Activated naive CD8-positive, alpha-beta T cell treated with anti-CD3 and anti-CD28 coated beads, Interleukin-2, amount 50 U/mL, for 24 hours (primary cell): ENCODE measurements at regions not wholly inside any gene's neighbourhood (a gene's known extent, or its start where the extent isn't known, plus 50 kb on each side); places are given as distances from the start of the nearest gene placed in this dataset.

Experiments
- ATAC-seq: fragments of 150-1000 bp; cut with Tn5 transposase; one replicate; pipeline ENCODE4 v1.10.0; 2021
- DNase-seq: peaks from one replicate; pipeline ENCODE4 v3.0.0; 2021
- H3K27ac Mint-ChIP-seq: one replicate; pipeline ENCODE4 v1.8.0; 2021; ENCODE audit warnings: mild to moderate bottlenecking, mixed read lengths
- H3K27me3 Mint-ChIP-seq: one replicate; pipeline ENCODE4 v1.8.0; 2021; ENCODE audit warnings: mixed read lengths
- H3K36me3 Mint-ChIP-seq: one replicate; pipeline ENCODE4 v1.8.0; 2021; ENCODE audit warnings: low read depth, mixed read lengths
- H3K4me1 Mint-ChIP-seq: one replicate; pipeline ENCODE4 v1.8.0; 2021; ENCODE audit warnings: mixed read lengths
- H3K4me3 Mint-ChIP-seq: one replicate; pipeline ENCODE4 v1.8.0; 2021; ENCODE audit warnings: mild to moderate bottlenecking, moderate library complexity, mixed read lengths
- H3K9me3 Mint-ChIP-seq: one replicate; pipeline ENCODE4 v1.8.0; 2021; ENCODE audit warnings: mixed read lengths

GRCh38 chr13:70415136-70415535 is 306.9 kb upstream of the KLHL1 start:
- Mint-ChIP-seq H3K4me3 (no peak overlapping the region), H3K27ac (no peak overlapping the region), H3K36me3 (no peaks in the 10 kb centered on the region), H3K4me1 (no peaks in the 10 kb centered on the region), H3K27me3 (no peaks in the 10 kb centered on the region), H3K9me3 (peaks cover 20% of the 10 kb centered on the region)
- ATAC-seq (no peak), DNase-seq (no peak)

- Mint-ChIP-seq H3K27me3 (no peaks in the 10 kb centered on the region), H3K4me1 (no peaks in the 10 kb centered on the region), H3K9me3 (peaks cover 8% of the 10 kb centered on the region), H3K27ac (no peak overlapping the region), H3K4me3 (no peak overlapping the region), H3K36me3 (no peaks in the 10 kb centered on the region)
- no peak for DNase-seq
- no peak for ATAC-seq
Observed at GRCh38 chr13:70408865-70409264, 300.6 kb upstream of the KLHL1 start.

GRCh38 chr13:70407486-70407885 is 299.2 kb upstream of the KLHL1 start:
- DNase-seq (no peak), ATAC-seq (no peak)
- Mint-ChIP-seq H3K36me3 (no peaks in the 10 kb centered on the region), H3K27me3 (no peaks in the 10 kb centered on the region), H3K4me3 (no peak overlapping the region), H3K27ac (no peak overlapping the region), H3K9me3 (peaks cover 8% of the 10 kb centered on the region), H3K4me1 (no peaks in the 10 kb centered on the region)

GRCh38 chr13:70405266-70405665 is 297.0 kb upstream of the KLHL1 start:
- no peak overlapping the region for H3K4me3 Mint-ChIP-seq
- no peak for DNase-seq
- no peaks in the 10 kb centered on the region for H3K36me3 Mint-ChIP-seq
- ATAC-seq: no peak
- no peaks in the 10 kb centered on the region for H3K4me1 Mint-ChIP-seq
- no peak overlapping the region for H3K27ac Mint-ChIP-seq
- H3K9me3 Mint-ChIP-seq: peaks cover 4% of the 10 kb centered on the region
- no peaks in the 10 kb centered on the region for H3K27me3 Mint-ChIP-seq

GRCh38 chr13:70394031-70394548 is 285.8 kb upstream of the KLHL1 start:
- Mint-ChIP-seq H3K27ac (no peak overlapping the region), H3K9me3 (peaks cover 7% of the 10 kb centered on the region), H3K36me3 (no peaks in the 10 kb centered on the region), H3K27me3 (no peaks in the 10 kb centered on the region), H3K4me3 (no peak overlapping the region), H3K4me1 (no peaks in the 10 kb centered on the region)
- DNase-seq (no peak), ATAC-seq (no peak)

- H3K27ac Mint-ChIP-seq: no peak overlapping the region
- H3K9me3 Mint-ChIP-seq: no peaks in the 10 kb centered on the region
- no peak for ATAC-seq
- no peak for DNase-seq
- H3K4me1 Mint-ChIP-seq: no peaks in the 10 kb centered on the region
- H3K36me3 Mint-ChIP-seq: no peaks in the 10 kb centered on the region
- no peak overlapping the region for H3K4me3 Mint-ChIP-seq
- no peaks in the 10 kb centered on the region for H3K27me3 Mint-ChIP-seq
Observed at GRCh38 chr13:70391678-70392077, 283.4 kb upstream of the KLHL1 start.

- no peaks in the 10 kb centered on the region for H3K36me3 Mint-ChIP-seq
- no peaks in the 10 kb centered on the region for H3K4me1 Mint-ChIP-seq
- no peaks in the 10 kb centered on the region for H3K9me3 Mint-ChIP-seq
- no peak overlapping the region for H3K27ac Mint-ChIP-seq
- no peaks in the 10 kb centered on the region for H3K27me3 Mint-ChIP-seq
- DNase-seq (no peak), ATAC-seq (no peak)
- H3K4me3 Mint-ChIP-seq: no peak overlapping the region
Observed at GRCh38 chr13:70390968-70391367, 282.7 kb upstream of the KLHL1 start.

- Mint-ChIP-seq H3K4me3 (no peak overlapping the region), H3K9me3 (no peaks in the 10 kb centered on the region), H3K4me1 (no peaks in the 10 kb centered on the region), H3K27ac (no peak overlapping the region), H3K36me3 (no peaks in the 10 kb centered on the region), H3K27me3 (no peaks in the 10 kb centered on the region)
- no peak for ATAC-seq
- no peak for DNase-seq
Observed at GRCh38 chr13:70390064-70390463, 281.8 kb upstream of the KLHL1 start.

- Mint-ChIP-seq H3K4me3 (no peak overlapping the region), H3K36me3 (no peaks in the 10 kb centered on the region), H3K9me3 (no peaks in the 10 kb centered on the region), H3K4me1 (no peaks in the 10 kb centered on the region), H3K27me3 (no peaks in the 10 kb centered on the region), H3K27ac (no peak overlapping the region)
- ATAC-seq (no peak), DNase-seq (no peak)
Observed at GRCh38 chr13:70388935-70389334, 280.7 kb upstream of the KLHL1 start.

- Mint-ChIP-seq H3K9me3 (no peaks in the 10 kb centered on the region), H3K36me3 (no peaks in the 10 kb centered on the region), H3K27ac (no peak overlapping the region), H3K4me3 (no peak overlapping the region), H3K27me3 (no peaks in the 10 kb centered on the region), H3K4me1 (no peaks in the 10 kb centered on the region)
- ATAC-seq (no peak), DNase-seq (no peak)
Observed at GRCh38 chr13:70386919-70387318, 278.7 kb upstream of the KLHL1 start.

- no peak for DNase-seq
- H3K27ac Mint-ChIP-seq: no peak overlapping the region
- H3K9me3 Mint-ChIP-seq: no peaks in the 10 kb centered on the region
- no peak overlapping the region for H3K4me3 Mint-ChIP-seq
- no peak for ATAC-seq
- no peaks in the 10 kb centered on the region for H3K27me3 Mint-ChIP-seq
- no peaks in the 10 kb centered on the region for H3K4me1 Mint-ChIP-seq
- no peaks in the 10 kb centered on the region for H3K36me3 Mint-ChIP-seq
Observed at GRCh38 chr13:70385852-70386251, 277.6 kb upstream of the KLHL1 start.

GRCh38 chr13:70384156-70384555 is 275.9 kb upstream of the KLHL1 start:
- Mint-ChIP-seq H3K27ac (no peak overlapping the region), H3K27me3 (no peaks in the 10 kb centered on the region)

GRCh38 chr13:70380809-70381208 is 272.6 kb upstream of the KLHL1 start:
- Mint-ChIP-seq H3K36me3 (no peaks in the 10 kb centered on the region), H3K4me1 (no peaks in the 10 kb centered on the region), H3K4me3 (no peak overlapping the region), H3K27me3 (no peaks in the 10 kb centered on the region), H3K27ac (no peak overlapping the region), H3K9me3 (no peaks in the 10 kb centered on the region)
- DNase-seq: no peak
- ATAC-seq: no peak

More at GRCh38 chr13:70384156-70384555, 275.9 kb upstream of the KLHL1 start:
- ATAC-seq (no peak), DNase-seq (no peak)
- Mint-ChIP-seq H3K4me1 (no peaks in the 10 kb centered on the region), H3K4me3 (no peak overlapping the region), H3K36me3 (no peaks in the 10 kb centered on the region), H3K9me3 (no peaks in the 10 kb centered on the region)

- DNase-seq (no peak), ATAC-seq (no peak)
- no peak overlapping the region for H3K4me3 Mint-ChIP-seq
- H3K9me3 Mint-ChIP-seq: no peaks in the 10 kb centered on the region
- H3K27me3 Mint-ChIP-seq: no peaks in the 10 kb centered on the region
- H3K27ac Mint-ChIP-seq: no peak overlapping the region
- no peaks in the 10 kb centered on the region for H3K4me1 Mint-ChIP-seq
- no peaks in the 10 kb centered on the region for H3K36me3 Mint-ChIP-seq
Observed at GRCh38 chr13:70375718-70376117, 267.5 kb upstream of the KLHL1 start.

GRCh38 chr13:70370924-70371323 is 262.7 kb upstream of the KLHL1 start:
- DNase-seq (no peak), ATAC-seq (no peak)
- Mint-ChIP-seq H3K4me3 (no peak overlapping the region), H3K27ac (no peak overlapping the region), H3K4me1 (no peaks in the 10 kb centered on the region), H3K27me3 (no peaks in the 10 kb centered on the region), H3K9me3 (peaks cover 4% of the 10 kb centered on the region), H3K36me3 (no peaks in the 10 kb centered on the region)

GRCh38 chr13:70366720-70367119 is 258.5 kb upstream of the KLHL1 start:
- ATAC-seq (no peak), DNase-seq (no peak)
- no peak overlapping the region for H3K27ac Mint-ChIP-seq
- no peaks in the 10 kb centered on the region for H3K27me3 Mint-ChIP-seq
- H3K4me1 Mint-ChIP-seq: no peaks in the 10 kb centered on the region
- peaks cover 4% of the 10 kb centered on the region for H3K9me3 Mint-ChIP-seq
- no peaks in the 10 kb centered on the region for H3K36me3 Mint-ChIP-seq
- no peak overlapping the region for H3K4me3 Mint-ChIP-seq
